ENCODE measurements at regions not wholly inside any gene's neighbourhood (a gene's known extent, or its start where the extent isn't known, plus 50 kb on each side); places are given as distances from the start of the nearest gene placed in this dataset.

GRCh38 chr7:115224922-115225321 lies 303.0 kb downstream of the MDFIC start:
- 2% methylated on average over 6 of the region's 6 CpGs for WGBS (ENCODE audit: insufficient coverage, low coverage, missing lambda C conversion rate)
- CTCF ChIA-PET (ENCODE audit: low intra/inter-chr PET ratio) = no interaction called here
- no peak overlapping the region for H3K4me2 ChIP-seq (ENCODE audit: insufficient read depth, low read length)
- H3K27me3 ChIP-seq (ENCODE audit: control insufficient read depth in 2 of 2, insufficient read depth in 2 of 2, low read length in 2 of 2) = no peaks in the 10 kb centered on the region
- BruUV-seq (replicated peaks) = no TSS peak
- DNase-seq (ENCODE audit: extremely low read depth in 1 of 4, low spot score in 3 of 4) = no peak
- H3K4me1 ChIP-seq (replicated peaks in 1 of 2; ENCODE audit: control insufficient read depth in 2 of 2, insufficient read depth in 2 of 2, low read length in 2 of 2) = no peaks in the 10 kb centered on the region
- no peaks in the 10 kb centered on the region for H3K9me1 ChIP-seq (ENCODE audit: control insufficient read depth, insufficient read depth, low read length)
- TF ChIP-seq ZFP91 (CRISPR knock-in tag; IDR thresholded peaks at IDR 0.05) (no peak), RCOR1 (IDR thresholded peaks at IDR 0.05; ENCODE audit: borderline replicate concordance in 1 of 2, low read depth in 2 of 2, low read length in 2 of 2) (no peak), ZC3H11A (IDR thresholded peaks at IDR 0.05; ENCODE audit: low read depth, low read length) (no peak), MAZ (CRISPR knock-in tag; conservative IDR thresholded peaks at IDR 0.05 in 1 of 2, IDR thresholded peaks at IDR 0.05 in 1 of 2) (no peak), ZNF668 (CRISPR knock-in tag; IDR thresholded peaks at IDR 0.05) (no peak), SMARCB1 (IDR thresholded peaks at IDR 0.05; ENCODE audit: insufficient read length, low read depth) (no peak), ATF6 (CRISPR knock-in tag; IDR thresholded peaks at IDR 0.05) (no peak), SLC30A9 (CRISPR knock-in tag; IDR thresholded peaks at IDR 0.05) (no peak), ELF4 (CRISPR knock-in tag; IDR thresholded peaks at IDR 0.05) (no peak), ZNF146 (CRISPR knock-in tag; IDR thresholded peaks at IDR 0.05; ENCODE audit: unreplicated experiment) (no peak), HNRNPL (IDR thresholded peaks at IDR 0.05; ENCODE audit: low read depth, low read length) (no peak), EZH2 (IDR thresholded peaks at IDR 0.05; ENCODE audit: borderline replicate concordance, low read depth, low read length) (no peak), TRIM24 (IDR thresholded peaks at IDR 0.05) (no peak), SMC3 (conservative IDR thresholded peaks at IDR 0.05; ENCODE audit: insufficient read depth, low read depth, low read length) (no peak), LEF1 (IDR thresholded peaks at IDR 0.05) (no peak)
- H3K79me2 ChIP-seq (ENCODE audit: control insufficient read depth, insufficient read depth, low read length) = no peaks in the 10 kb centered on the region
- intact Hi-C loops (cut with micrococcal nuclease) (no loop called here), in situ Hi-C loops (cut with MboI) (no loop called here)
- FAIRE-seq = no peak
- no peak for ATAC-seq
- POLR2A ChIA-PET = interaction anchor here (0.7 kb wide), 1 partner anchor 404 kb away, joined by 3 read pairs; no protein-coding TSS in a partner anchor
- peaks cover 2% of the 10 kb centered on the region; the same call in 1 of the 2 replicates for H3K9me3 ChIP-seq (replicated peaks; ENCODE audit: control insufficient read depth, insufficient read depth, low read depth, low read length)
- H3K36me3 ChIP-seq (ENCODE audit: control insufficient read depth, insufficient read depth, low read length) = no peaks in the 10 kb centered on the region
- no peak overlapping the region for H3K27ac ChIP-seq (ENCODE audit: extremely low read depth, low read depth, low read length)
- H2AFZ ChIP-seq (ENCODE audit: low read depth, low read length) = no peak overlapping the region
- no peak overlapping the region for H3K9ac ChIP-seq (ENCODE audit: insufficient read depth in 1 of 2, low read depth in 2 of 2, low read length in 2 of 2)
- no peaks in the 10 kb centered on the region for H4K20me1 ChIP-seq (replicated peaks; ENCODE audit: control insufficient read depth, insufficient read depth, low read length)
- no peak overlapping the region for H3K4me3 ChIP-seq
